Glutamatergic neuron (in vitro differentiated cells): ENCODE measurements at regions not wholly inside any gene's neighbourhood (a gene's known extent, or its start where the extent isn't known, plus 50 kb on each side); places are given as distances from the start of the nearest gene placed in this dataset.
"Not testable (repeated sequence)": the region's sequence is repeated elsewhere in the genome, so short reads cannot be mapped to it uniquely, and the experiment has no call there.

ENCODE experiments used
- DNase-seq: peaks from one replicate; pipeline ENCODE4 v3.0.0; 2022
- H3K27ac Mint-ChIP-seq: one replicate; pipeline ENCODE4 v1.8.0; 2020; ENCODE audit warnings: mild to moderate bottlenecking, mixed read lengths, inconsistent platforms; ENCODE audit not compliant: unreplicated experiment
- H3K27me3 Mint-ChIP-seq: one replicate; pipeline ENCODE4 v1.8.0; 2020; ENCODE audit warnings: mild to moderate bottlenecking, moderate library complexity, mixed read lengths, inconsistent platforms; ENCODE audit not compliant: unreplicated experiment
- H3K36me3 Mint-ChIP-seq: one replicate; pipeline ENCODE4 v1.8.0; 2020; ENCODE audit warnings: mild to moderate bottlenecking, mixed read lengths, inconsistent platforms; ENCODE audit not compliant: unreplicated experiment
- H3K4me1 Mint-ChIP-seq: one replicate; pipeline ENCODE4 v1.8.0; 2020; ENCODE audit warnings: mild to moderate bottlenecking, low read depth, mixed read lengths, inconsistent platforms; ENCODE audit not compliant: unreplicated experiment
- H3K4me3 Mint-ChIP-seq: one replicate; pipeline ENCODE4 v1.8.0; 2020; ENCODE audit warnings: mild to moderate bottlenecking, mixed read lengths, inconsistent platforms; ENCODE audit not compliant: unreplicated experiment
- H3K9me3 Mint-ChIP-seq: one replicate; pipeline ENCODE4 v1.8.0; 2020; ENCODE audit warnings: mild to moderate bottlenecking, moderate library complexity, mixed read lengths, inconsistent platforms; ENCODE audit not compliant: unreplicated experiment
- CTCF ChIP-seq: fragments of 200-600 bp; sonication (generic); IDR thresholded peaks from one replicate; pipeline ENCODE4 v1.5.0; 2021; ENCODE audit not compliant: partially characterized antibody, unreplicated experiment

GRCh38 chr21:21897275-21897883 lies 899.2 kb downstream of the NCAM2 start:
- H3K4me1 Mint-ChIP-seq = peaks cover 3% of the 10 kb centered on the region
- H3K27me3 Mint-ChIP-seq = no peaks in the 10 kb centered on the region
- DNase-seq = no peak
- peaks cover 9% of the 10 kb centered on the region for H3K36me3 Mint-ChIP-seq
- no peak overlapping the region for H3K27ac Mint-ChIP-seq
- no peak for TF ChIP-seq CTCF
- H3K9me3 Mint-ChIP-seq = peaks cover 7% of the 10 kb centered on the region
- H3K4me3 Mint-ChIP-seq = no peak overlapping the region

GRCh38 chr21:21898801-21899200 lies 900.6 kb downstream of the NCAM2 start:
- Mint-ChIP-seq H3K9me3 (peaks cover 7% of the 10 kb centered on the region), H3K27me3 (no peaks in the 10 kb centered on the region), H3K36me3 (peaks cover 8% of the 10 kb centered on the region), H3K4me1 (peaks cover 3% of the 10 kb centered on the region), H3K4me3 (no peak overlapping the region), H3K27ac (no peak overlapping the region)
- DNase-seq = no peak
- TF ChIP-seq CTCF = no peak

GRCh38 chr21:21902416-21902815 lies 904.2 kb downstream of the NCAM2 start:
- H3K36me3 Mint-ChIP-seq, DNase-seq, H3K27ac Mint-ChIP-seq, H3K27me3 Mint-ChIP-seq, H3K9me3 Mint-ChIP-seq, H3K4me1 Mint-ChIP-seq, H3K4me3 Mint-ChIP-seq: not testable (repeated sequence)

- TF ChIP-seq CTCF = no peak
- DNase-seq = no peak
- Mint-ChIP-seq H3K9me3 (peaks cover 5% of the 10 kb centered on the region), H3K4me1 (no peaks in the 10 kb centered on the region), H3K36me3 (no peaks in the 10 kb centered on the region), H3K4me3 (no peak overlapping the region), H3K27ac (no peak overlapping the region), H3K27me3 (no peaks in the 10 kb centered on the region)
These were observed 909.1 kb downstream of the NCAM2 start for GRCh38 chr21:21907271-21907670.

- H3K27ac Mint-ChIP-seq = no peak overlapping the region
- no peaks in the 10 kb centered on the region for H3K9me3 Mint-ChIP-seq
- H3K36me3 Mint-ChIP-seq = no peaks in the 10 kb centered on the region
- peaks cover 3% of the 10 kb centered on the region for H3K27me3 Mint-ChIP-seq
- H3K4me3 Mint-ChIP-seq = no peak overlapping the region
- no peak for DNase-seq
- TF ChIP-seq CTCF = no peak
- no peaks in the 10 kb centered on the region for H3K4me1 Mint-ChIP-seq
These were observed 917.6 kb downstream of the NCAM2 start for GRCh38 chr21:21915816-21916215.
